Tibial artery (tissue), 4 donors: ENCODE measurements at regions not wholly inside any gene's neighbourhood (a gene's known extent, or its start where the extent isn't known, plus 50 kb on each side); places are given as distances from the start of the nearest gene placed in this dataset.

Experiments
- DNase-seq, 2 donors: peaks; one replicate each; pipeline ENCODE4 v3.0.0-alpha.2; 2019
- H3K27ac ChIP-seq, 2 donors: fragments of 200-600 bp; sonication (generic) in 1 of 2; 1 replicate in 1 of 2; 2 replicates in 1 of 2; pipeline ENCODE4 v1.5.1; 2018 to 2019; ENCODE audit warnings: mild to moderate bottlenecking in 1 of 2
- H3K27me3 ChIP-seq, 2 donors: fragments of 200-600 bp; sonication (generic) in 1 of 2; one replicate each; pipeline versions ENCODE4 v1.5.1 to v1.6.0; 2016 to 2019
- H3K36me3 ChIP-seq, 3 donors: fragments of 200-600 bp; sonication (generic) in 2 of 3; one replicate each; pipeline ENCODE4 v1.5.1; 2016 to 2019; ENCODE audit warnings: mild to moderate bottlenecking in 2 of 3
- H3K4me1 ChIP-seq, 4 donors: fragments of 200-600 bp; sonication (generic) in 2 of 4; 1 replicate in 3 of 4; 2 replicates in 1 of 4; pipeline ENCODE4 v1.5.1; 2016 to 2019
- H3K4me3 ChIP-seq, 2 donors: fragments of 200-600 bp; sonication (generic) in 1 of 2; 1 replicate in 1 of 2; 2 replicates in 1 of 2; pipeline ENCODE4 v1.5.1; 2018 to 2019; ENCODE audit warnings: mild to moderate bottlenecking in 2 of 2
- H3K9me3 ChIP-seq, 3 donors: fragments of 200-600 bp; sonication (generic) in 1 of 3; one replicate each; pipeline ENCODE4 v1.5.1; 2016 to 2019
- CTCF ChIP-seq, 2 experiments: fragments of 200-600 bp in 1 of 2; fragments of 450-650 bp in 1 of 2; IDR thresholded peaks; one replicate each; pipeline ENCODE4 v1.5.1; 2017 to 2019; ENCODE audit warnings: antibody characterized with exemption in 2 of 2, mild to moderate bottlenecking in 1 of 2, moderate library complexity in 1 of 2
- intact Hi-C: fragments of 100-400 bp; cut with DNase I; formaldehyde crosslinking; loops from one replicate; pipeline ENCODE4 v1.15.0; 2023; ENCODE audit warnings: low total_unique reads

DNA sequence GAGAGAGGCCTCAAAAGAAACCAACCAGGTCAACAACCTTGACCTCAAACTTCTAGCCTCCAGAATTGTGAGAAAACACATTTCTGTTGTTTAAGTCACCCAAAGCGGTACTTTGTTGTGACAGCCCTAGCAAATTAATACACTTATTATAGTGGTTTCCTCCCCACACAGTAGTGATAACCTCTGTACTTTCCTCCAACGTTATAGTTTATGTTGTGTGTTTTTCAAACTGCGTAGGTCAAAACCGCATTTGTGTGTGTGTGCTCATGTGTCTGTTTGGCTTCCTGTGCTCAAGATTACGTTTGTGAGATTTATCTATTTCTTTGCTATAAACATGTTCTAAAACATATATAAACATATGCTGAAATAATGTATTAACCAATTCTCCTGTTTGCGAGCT is 667.8 kb upstream of the USP24 start:
- no peaks in the 10 kb centered on the region for H3K27me3 ChIP-seq
- intact Hi-C loops, result no loop called here

GRCh38 chr1:55879346-55879745 is 664.2 kb upstream of the USP24 start:
- Histone ChIP-seq H3K36me3 (no peaks in the 10 kb centered on the region), H3K9me3 (no peaks in the 10 kb centered on the region), H3K4me3 (no peak overlapping the region), H3K27me3 (no peaks in the 10 kb centered on the region), H3K27ac (no peak overlapping the region), H3K4me1 (peaks cover 0 to 17% (median 4%) of the 10 kb centered on the region in 4 donors)
- DNase-seq, result no peak
- no peak for TF ChIP-seq CTCF (IDR thresholded peaks at IDR 0.05)
- intact Hi-C loops, result no loop called here

More for the DNA sequence above, 667.8 kb upstream of the USP24 start:
- Histone ChIP-seq H3K36me3 (no peaks in the 10 kb centered on the region), H3K4me1 (no peaks in the 10 kb centered on the region), H3K27ac (no peak overlapping the region), H3K9me3 (no peaks in the 10 kb centered on the region), H3K4me3 (no peak overlapping the region)
- DNase-seq, result no peak
- TF ChIP-seq CTCF (IDR thresholded peaks at IDR 0.05), result no peak

GRCh38 chr1:55877437-55878232 is 662.5 kb upstream of the USP24 start:
- no peak for DNase-seq
- intact Hi-C loops, result no loop called here
- no peaks in the 10 kb centered on the region for H3K27me3 ChIP-seq

DNA sequence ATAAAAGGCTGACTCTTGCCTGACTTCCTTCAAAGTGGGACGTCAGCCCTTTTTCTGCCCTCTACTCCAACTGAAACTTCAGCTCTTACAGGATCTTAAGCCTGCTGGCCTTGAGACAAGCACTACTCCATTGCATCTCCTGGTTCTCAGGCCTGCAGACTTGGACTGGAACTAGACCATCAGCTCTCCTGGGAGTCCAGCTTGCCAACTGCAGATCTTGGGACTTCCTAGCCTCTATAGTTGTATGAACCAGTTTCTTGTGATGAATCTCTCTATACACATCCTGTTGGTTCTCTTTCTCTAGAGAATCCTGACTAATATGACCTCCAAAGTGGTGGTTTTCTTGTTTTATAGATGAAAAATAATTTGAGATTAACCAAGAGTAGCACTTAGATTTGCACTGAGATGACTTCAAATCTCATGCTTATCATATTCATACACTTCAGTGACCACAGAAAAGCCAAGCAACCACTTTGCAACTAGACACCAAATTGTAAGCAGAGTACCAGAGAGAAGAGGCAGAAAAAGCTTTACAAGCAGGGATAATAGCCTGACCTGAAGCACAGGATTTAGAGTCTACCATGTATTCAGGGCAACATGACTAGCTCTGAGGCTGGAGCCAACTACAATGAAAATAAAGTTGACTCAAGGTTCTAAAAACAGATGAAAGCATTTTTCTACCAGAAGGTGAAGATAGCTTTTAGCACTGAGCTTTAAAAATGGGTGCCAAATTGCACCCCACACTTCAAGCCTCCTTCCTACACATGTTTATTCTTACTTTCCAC is 661.3 kb upstream of the USP24 start:
- peak; percentile 44 to 83 for DNase-seq

More at GRCh38 chr1:55877437-55878232, 662.5 kb upstream of the USP24 start:
- Histone ChIP-seq H3K36me3 (no peaks in the 10 kb centered on the region), H3K9me3 (no peaks in the 10 kb centered on the region), H3K27ac (no peak overlapping the region), H3K4me3 (no peak overlapping the region), H3K4me1 (peaks cover 0 to 17% (median 4%) of the 10 kb centered on the region in 4 donors)
- no peak for TF ChIP-seq CTCF (IDR thresholded peaks at IDR 0.05)

GRCh38 chr1:55870106-55870505 is 654.9 kb upstream of the USP24 start:
- H3K4me3 ChIP-seq, result no peak overlapping the region
- no peaks in the 10 kb centered on the region for H3K27me3 ChIP-seq
- peaks cover 0 to 31% (median 6%) of the 10 kb centered on the region in 4 donors for H3K4me1 ChIP-seq
- intact Hi-C loops, result no loop called here
- H3K27ac ChIP-seq, result no peak overlapping the region
- TF ChIP-seq CTCF (IDR thresholded peaks at IDR 0.05), result no peak
- no peaks in the 10 kb centered on the region for H3K36me3 ChIP-seq
- no peak for DNase-seq
- H3K9me3 ChIP-seq, result no peaks in the 10 kb centered on the region

More for the DNA sequence above, 661.3 kb upstream of the USP24 start:
- intact Hi-C loops, result no loop called here
- Histone ChIP-seq H3K4me3 (no peak overlapping the region), H3K36me3 (no peaks in the 10 kb centered on the region), H3K9me3 (no peaks in the 10 kb centered on the region), H3K4me1 (peaks cover 0 to 17% (median 4%) of the 10 kb centered on the region in 4 donors), H3K27ac (peak overlapping the region; percentile 8 to 38), H3K27me3 (no peaks in the 10 kb centered on the region)
- no peak for TF ChIP-seq CTCF (IDR thresholded peaks at IDR 0.05)
